Renal cortical epithelial cell (primary cell): ENCODE measurements at regions not wholly inside any gene's neighbourhood (a gene's known extent, or its start where the extent isn't known, plus 50 kb on each side); places are given as distances from the start of the nearest gene placed in this dataset.

Experiments used
- DNase-seq: peaks from one replicate; pipeline ENCODE4 v3.0.0-alpha.2; 2011; ENCODE audit warnings: low read depth

GRCh38 chr5:51276250-51276649 is 107.0 kb upstream of the ISL1 start:
- DNase-seq, result no peak

GRCh38 chr5:51278539-51278938 is 104.7 kb upstream of the ISL1 start:
- DNase-seq, result no peak

- DNase-seq, result no peak
These were observed 103.1 kb upstream of the ISL1 start for GRCh38 chr5:51279983-51280706.

- DNase-seq, result no peak
These were observed 97.2 kb upstream of the ISL1 start for GRCh38 chr5:51286046-51286445.

GRCh38 chr5:51302343-51302742 is 80.9 kb upstream of the ISL1 start:
- DNase-seq, result no peak

- DNase-seq, result no peak
These were observed 56.4 kb upstream of the ISL1 start for GRCh38 chr5:51326844-51327243.
